CD8-positive, alpha-beta memory T cell (primary cell): ENCODE measurements at regions not wholly inside any gene's neighbourhood (a gene's known extent, or its start where the extent isn't known, plus 50 kb on each side); places are given as distances from the start of the nearest gene placed in this dataset.

Experiments used
- CTCF ChIA-PET: fragments of 350-600 bp; sonication (Branson Sonifier 250); formaldehyde crosslinking; loops from one replicate; lab custom pipeline; 2021; ENCODE audit warnings: antibody characterized with exemption; lab: Charles Lee
- POLR2A ChIA-PET: fragments of 350-600 bp; sonication (Branson Sonifier 250); formaldehyde crosslinking; loops from one replicate; lab custom pipeline; 2021; ENCODE audit warnings: antibody characterized with exemption; lab: Charles Lee
- DNase-seq, 5 donors: peaks; one replicate each; pipeline versions ENCODE4 v3.0.0 to v3.0.0-alpha.2; 2020 to 2022; ENCODE audit warnings: mixed read lengths in 1 of 5
- H3K27ac ChIP-seq: one replicate; pipeline ENCODE4 v1.7.0; 2013; ENCODE audit warnings: low read depth, mild to moderate bottlenecking, low read length, moderate library complexity
- H3K27me3 ChIP-seq: 2 replicates; pipeline ENCODE4 v1.7.0; 2013; ENCODE audit warnings: low read length, mild to moderate bottlenecking; ENCODE audit not compliant: insufficient read depth, poor library complexity, severe bottlenecking
- H3K36me3 ChIP-seq: 2 replicates; pipeline ENCODE4 v1.7.0; 2013; ENCODE audit warnings: mild to moderate bottlenecking, low read length, moderate library complexity; ENCODE audit not compliant: insufficient read depth
- H3K4me1 ChIP-seq: 2 replicates; pipeline ENCODE4 v1.7.0; 2013; ENCODE audit warnings: mild to moderate bottlenecking, low read length, moderate library complexity; ENCODE audit not compliant: insufficient read depth
- H3K4me3 ChIP-seq: 2 replicates; pipeline ENCODE4 v1.7.0; 2013; ENCODE audit warnings: mild to moderate bottlenecking, low read length
- H3K9me3 ChIP-seq: 2 replicates; pipeline ENCODE4 v1.7.0; 2013; ENCODE audit warnings: mild to moderate bottlenecking, low read length
- H3K27ac Mint-ChIP-seq, 8 donors: one replicate each; pipeline ENCODE4 v1.8.0; 2020 to 2021; ENCODE audit warnings: mixed read lengths in 8 of 8, mild to moderate bottlenecking in 6 of 8, inconsistent platforms in 3 of 8, moderate library complexity in 3 of 8
- H3K27me3 Mint-ChIP-seq, 2 donors: one replicate each; pipeline ENCODE4 v1.8.0; 2020 to 2021; ENCODE audit warnings: mixed read lengths in 2 of 2, mild to moderate bottlenecking in 1 of 2, moderate library complexity in 1 of 2
- H3K36me3 Mint-ChIP-seq, 3 donors: one replicate each; pipeline ENCODE4 v1.8.0; 2020 to 2021; ENCODE audit warnings: mixed read lengths in 3 of 3, inconsistent platforms in 1 of 3, mild to moderate bottlenecking in 1 of 3
- H3K4me1 Mint-ChIP-seq, 3 donors: one replicate each; pipeline ENCODE4 v1.8.0; 2020 to 2021; ENCODE audit warnings: mixed read lengths in 3 of 3, inconsistent platforms in 1 of 3, mild to moderate bottlenecking in 1 of 3
- H3K4me3 Mint-ChIP-seq, 7 donors: one replicate each; pipeline ENCODE4 v1.8.0; 2020 to 2021; ENCODE audit warnings: mixed read lengths in 7 of 7, mild to moderate bottlenecking in 6 of 7, moderate library complexity in 4 of 7, inconsistent platforms in 2 of 7
- H3K9me3 Mint-ChIP-seq, 5 donors: one replicate each; pipeline ENCODE4 v1.8.0; 2020 to 2022; ENCODE audit warnings: mixed read lengths in 5 of 5, mild to moderate bottlenecking in 3 of 5, moderate library complexity in 2 of 5, inconsistent platforms in 1 of 5

DNA sequence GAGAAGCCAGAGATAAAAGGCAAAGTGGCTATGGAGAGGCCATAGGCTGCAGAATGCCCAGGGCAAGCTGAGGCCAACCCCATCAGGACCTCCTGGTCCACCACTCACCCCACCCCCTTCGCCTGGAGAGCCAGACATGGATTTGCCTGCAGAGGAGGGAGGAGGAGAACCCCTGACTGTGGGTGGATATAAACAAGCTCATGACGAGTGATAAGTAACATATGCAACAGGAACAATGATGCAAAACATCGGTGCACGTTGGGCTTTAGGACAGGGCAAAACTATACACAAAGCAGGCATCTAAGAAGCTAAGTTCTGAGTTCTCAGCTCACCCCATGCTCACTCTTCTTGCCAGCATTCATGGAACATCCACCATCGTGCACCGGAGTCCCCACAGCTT lies 150.3 kb downstream of the ETS2 start:
- CTCF ChIA-PET = no interaction called here
- H3K4me3 ChIP-seq = no peak overlapping the region
- H3K27me3 ChIP-seq = no peaks in the 10 kb centered on the region
- H3K36me3 ChIP-seq = no peaks in the 10 kb centered on the region
- no peak overlapping the region for H3K27ac ChIP-seq
- Mint-ChIP-seq H3K27me3 (peaks cover 10 to 12% of the 10 kb centered on the region in 2 donors), H3K36me3 (no peaks in the 10 kb centered on the region), H3K27ac (no peak overlapping the region), H3K4me1 (no peaks in the 10 kb centered on the region), H3K4me3 (no peak overlapping the region), H3K9me3 (no peaks in the 10 kb centered on the region)
- POLR2A ChIA-PET = no interaction called here
- DNase-seq = no peak
- no peaks in the 10 kb centered on the region for H3K9me3 ChIP-seq
- no peaks in the 10 kb centered on the region for H3K4me1 ChIP-seq

DNA sequence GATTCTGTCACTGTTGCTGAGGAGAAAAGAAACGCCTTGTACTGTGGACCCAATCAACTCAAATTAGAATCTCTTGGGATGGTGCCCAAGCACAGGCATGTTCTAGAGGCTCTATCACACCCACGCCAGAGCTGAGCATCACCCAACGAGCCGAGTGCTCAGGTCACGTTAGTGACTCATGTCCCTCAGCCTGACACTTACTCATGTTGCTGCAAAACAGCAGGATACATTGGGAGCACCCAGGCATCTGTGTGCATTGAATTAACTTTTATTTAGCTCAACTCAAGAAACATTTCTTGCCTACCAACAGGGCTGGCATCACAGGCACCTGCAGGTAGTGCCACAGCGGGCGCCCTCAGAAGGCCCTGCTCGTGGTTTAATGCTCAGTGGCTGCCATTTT lies 149.8 kb downstream of the ETS2 start:
- no peak overlapping the region for H3K27ac ChIP-seq
- Mint-ChIP-seq H3K4me1 (no peaks in the 10 kb centered on the region), H3K27me3 (peaks cover 10 to 12% of the 10 kb centered on the region in 2 donors), H3K9me3 (no peaks in the 10 kb centered on the region), H3K36me3 (no peaks in the 10 kb centered on the region), H3K27ac (no peak overlapping the region), H3K4me3 (no peak overlapping the region)
- H3K36me3 ChIP-seq = no peaks in the 10 kb centered on the region
- H3K4me1 ChIP-seq = no peaks in the 10 kb centered on the region
- H3K27me3 ChIP-seq = no peaks in the 10 kb centered on the region
- H3K4me3 ChIP-seq = no peak overlapping the region
- no peaks in the 10 kb centered on the region for H3K9me3 ChIP-seq
- POLR2A ChIA-PET = no interaction called here
- CTCF ChIA-PET = no interaction called here
- DNase-seq = no peak

DNA sequence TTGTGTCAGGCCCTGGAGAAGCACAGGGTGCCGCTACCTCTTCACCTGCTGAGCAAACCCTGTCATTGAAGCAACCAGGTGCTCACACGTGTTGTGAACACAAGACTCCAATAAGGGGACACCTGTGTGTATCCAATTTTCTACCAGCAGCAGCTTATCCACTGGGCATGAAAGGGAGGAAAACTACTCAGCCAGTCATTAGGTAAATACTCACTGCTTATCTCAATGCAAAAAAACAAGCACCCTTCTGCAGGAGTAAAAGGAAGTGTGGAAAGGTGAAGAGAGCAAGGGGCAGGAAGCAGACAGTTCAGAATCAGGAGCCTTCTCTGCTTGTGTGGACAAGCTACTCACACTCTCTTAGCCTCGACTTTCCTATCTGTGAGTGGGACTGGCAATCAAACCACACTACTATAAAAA lies 148.9 kb downstream of the ETS2 start:
- Histone ChIP-seq H3K27ac (no peak overlapping the region), H3K4me3 (no peak overlapping the region), H3K9me3 (no peaks in the 10 kb centered on the region), H3K36me3 (no peaks in the 10 kb centered on the region), H3K27me3 (no peaks in the 10 kb centered on the region), H3K4me1 (no peaks in the 10 kb centered on the region)
- Mint-ChIP-seq H3K36me3 (no peaks in the 10 kb centered on the region), H3K4me3 (no peak overlapping the region), H3K9me3 (peaks cover 0 to 3% (median 0%) of the 10 kb centered on the region in 5 donors), H3K4me1 (no peaks in the 10 kb centered on the region), H3K27ac (no peak overlapping the region), H3K27me3 (peaks cover 10 to 12% of the 10 kb centered on the region in 2 donors)
- ChIA-PET CTCF (no interaction called here), POLR2A (no interaction called here)
- no peak for DNase-seq

DNA sequence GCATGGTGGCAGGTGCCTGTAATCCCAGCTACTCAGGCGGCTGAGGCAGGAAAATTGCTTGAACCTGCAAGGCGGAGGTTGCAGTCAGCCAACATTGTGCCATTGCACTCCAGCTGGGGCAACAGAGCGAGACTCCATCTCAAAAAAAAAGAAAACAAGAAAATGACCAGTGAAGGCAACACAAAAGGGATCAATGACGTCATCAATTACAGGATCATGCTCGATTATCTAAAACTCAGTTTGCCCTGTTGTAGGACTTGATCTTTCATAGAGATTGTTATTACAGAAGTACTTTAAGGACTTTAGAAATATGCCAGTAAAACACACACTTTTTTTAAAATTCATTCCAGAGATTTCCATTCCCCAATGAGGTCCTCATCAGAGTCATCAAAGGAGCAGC lies 147.8 kb downstream of the ETS2 start:
- Mint-ChIP-seq H3K27me3 (peaks cover 10 to 12% of the 10 kb centered on the region in 2 donors), H3K9me3 (peaks cover 0 to 3% (median 0%) of the 10 kb centered on the region in 5 donors), H3K36me3 (no peaks in the 10 kb centered on the region), H3K27ac (no peak overlapping the region), H3K4me3 (no peak overlapping the region), H3K4me1 (no peaks in the 10 kb centered on the region)
- Histone ChIP-seq H3K27ac (no peak overlapping the region), H3K27me3 (no peaks in the 10 kb centered on the region), H3K4me1 (no peaks in the 10 kb centered on the region), H3K36me3 (no peaks in the 10 kb centered on the region), H3K9me3 (no peaks in the 10 kb centered on the region), H3K4me3 (no peak overlapping the region)
- no peak for DNase-seq
- POLR2A ChIA-PET = no interaction called here
- CTCF ChIA-PET = no interaction called here

DNA sequence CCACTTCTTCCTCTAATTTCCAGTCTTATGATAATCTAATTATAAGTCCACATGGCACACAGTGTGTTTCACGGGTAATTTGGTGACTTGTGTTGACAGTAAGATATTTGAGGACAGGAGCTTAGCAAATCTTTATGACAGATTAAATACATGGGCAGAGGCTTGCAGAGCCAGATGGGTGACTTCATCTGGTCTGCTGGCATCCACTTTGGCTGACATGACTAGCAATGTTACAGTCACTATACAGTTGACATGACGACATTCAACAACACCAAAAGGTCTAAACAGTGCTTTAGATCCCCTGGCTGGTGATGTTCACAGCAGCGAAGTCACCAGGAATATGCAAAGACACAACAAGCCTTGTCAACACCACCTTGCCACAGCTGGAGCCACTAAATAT lies 147.2 kb downstream of the ETS2 start:
- DNase-seq = no peak
- H3K27me3 ChIP-seq = no peaks in the 10 kb centered on the region
- H3K4me3 ChIP-seq = no peak overlapping the region
- no peaks in the 10 kb centered on the region for H3K36me3 ChIP-seq
- peaks cover 10% of the 10 kb centered on the region in 2 donors for H3K27me3 Mint-ChIP-seq
- H3K27ac Mint-ChIP-seq = no peak overlapping the region
- ChIA-PET POLR2A (no interaction called here), CTCF (no interaction called here)
- H3K4me3 Mint-ChIP-seq = no peak overlapping the region
- H3K4me1 ChIP-seq = no peaks in the 10 kb centered on the region
- no peaks in the 10 kb centered on the region for H3K4me1 Mint-ChIP-seq
- H3K9me3 Mint-ChIP-seq = peaks cover 0 to 3% (median 0%) of the 10 kb centered on the region in 5 donors
- H3K9me3 ChIP-seq = no peaks in the 10 kb centered on the region
- no peaks in the 10 kb centered on the region for H3K36me3 Mint-ChIP-seq
- H3K27ac ChIP-seq = no peak overlapping the region

- H3K4me3 ChIP-seq = no peak overlapping the region
- ChIA-PET POLR2A (no interaction called here), CTCF (no interaction called here)
- H3K36me3 ChIP-seq = no peaks in the 10 kb centered on the region
- no peak for DNase-seq
- Mint-ChIP-seq H3K4me1 (no peaks in the 10 kb centered on the region), H3K27ac (no peak overlapping the region), H3K36me3 (no peaks in the 10 kb centered on the region), H3K4me3 (no peak overlapping the region), H3K9me3 (peaks cover 0 to 3% (median 0%) of the 10 kb centered on the region in 5 donors), H3K27me3 (peaks cover 5 to 9% of the 10 kb centered on the region in 2 donors)
- H3K9me3 ChIP-seq = no peaks in the 10 kb centered on the region
- no peaks in the 10 kb centered on the region for H3K4me1 ChIP-seq
- no peaks in the 10 kb centered on the region for H3K27me3 ChIP-seq
- no peak overlapping the region for H3K27ac ChIP-seq
These were observed 145.5 kb downstream of the ETS2 start for GRCh38 chr21:38951095-38951730.

DNA sequence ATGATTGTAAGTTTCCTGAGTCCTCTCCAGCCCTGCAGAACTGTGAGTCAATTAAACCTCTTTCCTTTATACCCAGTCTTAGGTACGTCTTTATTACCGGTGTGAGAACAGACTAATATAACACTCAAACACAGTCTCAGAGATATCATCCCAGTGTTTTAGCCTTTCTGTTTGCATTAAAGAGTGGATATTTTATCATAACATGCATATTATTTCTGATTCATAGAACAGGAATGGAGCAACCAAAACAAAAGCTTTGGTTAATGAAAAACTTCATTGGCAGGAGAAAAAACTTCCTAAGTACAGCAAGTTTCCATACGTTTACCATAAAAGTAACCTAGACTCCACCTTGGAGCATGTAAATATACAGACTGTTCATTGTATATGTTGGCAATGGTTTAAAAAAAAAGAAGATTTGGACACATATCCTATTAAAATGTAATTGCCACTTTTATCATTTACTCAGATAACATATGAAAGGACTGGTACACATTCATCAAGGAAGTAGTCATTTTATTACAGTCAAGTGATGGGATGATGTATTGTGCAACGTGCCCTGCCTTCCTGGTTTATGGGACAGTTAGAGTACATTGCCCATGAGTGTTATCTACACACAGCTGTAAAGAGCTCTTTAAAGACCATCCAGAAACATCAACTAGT lies 144.8 kb downstream of the ETS2 start:
- H3K9me3 Mint-ChIP-seq = peaks cover 0 to 3% (median 0%) of the 10 kb centered on the region in 5 donors
- no peaks in the 10 kb centered on the region for H3K36me3 Mint-ChIP-seq
- no peaks in the 10 kb centered on the region for H3K27me3 ChIP-seq
- no peak overlapping the region for H3K4me3 ChIP-seq
- no peaks in the 10 kb centered on the region for H3K4me1 ChIP-seq
- no peak overlapping the region for H3K4me3 Mint-ChIP-seq
- ChIA-PET POLR2A (no interaction called here), CTCF (no interaction called here)
- H3K27ac ChIP-seq = no peak overlapping the region
- H3K9me3 ChIP-seq = no peaks in the 10 kb centered on the region
- H3K27me3 Mint-ChIP-seq = peaks cover 8 to 9% of the 10 kb centered on the region in 2 donors
- H3K27ac Mint-ChIP-seq = peak overlapping the region in 1 of 8 donors; percentile 2
- H3K36me3 ChIP-seq = no peaks in the 10 kb centered on the region
- no peak for DNase-seq
- no peaks in the 10 kb centered on the region for H3K4me1 Mint-ChIP-seq

DNA sequence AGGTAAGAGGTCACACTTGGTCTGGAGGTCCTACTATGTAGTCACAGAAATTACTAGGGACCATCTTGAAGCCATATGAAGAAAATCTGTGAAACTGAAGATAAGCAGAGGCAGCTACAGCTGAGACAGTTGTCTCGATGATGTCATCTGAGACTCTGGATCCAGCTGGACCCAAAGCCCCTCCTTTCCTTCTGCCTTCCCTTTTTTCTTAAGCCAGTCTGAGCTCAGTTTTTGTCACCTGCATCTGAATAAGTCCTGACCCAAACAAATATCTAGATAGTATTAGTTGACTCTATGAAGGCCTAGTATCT lies 143.3 kb downstream of the ETS2 start:
- Mint-ChIP-seq H3K4me3 (no peak overlapping the region), H3K4me1 (no peaks in the 10 kb centered on the region), H3K9me3 (peaks cover 0 to 3% (median 0%) of the 10 kb centered on the region in 5 donors), H3K27me3 (peaks cover 6 to 7% of the 10 kb centered on the region in 2 donors), H3K27ac (no peak overlapping the region), H3K36me3 (no peaks in the 10 kb centered on the region)
- H3K36me3 ChIP-seq = no peaks in the 10 kb centered on the region
- no peaks in the 10 kb centered on the region for H3K9me3 ChIP-seq
- no peak for DNase-seq
- no peaks in the 10 kb centered on the region for H3K27me3 ChIP-seq
- CTCF ChIA-PET = no interaction called here
- H3K27ac ChIP-seq = no peak overlapping the region
- POLR2A ChIA-PET = no interaction called here
- no peaks in the 10 kb centered on the region for H3K4me1 ChIP-seq
- H3K4me3 ChIP-seq = no peak overlapping the region
